Activated effector memory CD4-positive, alpha-beta T cell treated with anti-CD3 and anti-CD28 coated beads, Interleukin-2, amount 50 U/mL, for 16 hours (primary cell): ENCODE measurements at regions not wholly inside any gene's neighbourhood (a gene's known extent, or its start where the extent isn't known, plus 50 kb on each side); places are given as distances from the start of the nearest gene placed in this dataset.

Experiments
- DNase-seq: peaks from one replicate; pipeline ENCODE4 v3.0.0-alpha.2; 2020

- no peak for DNase-seq
These were observed 50.3 kb downstream of the NAV1 start for GRCh38 chr1:201589186-201589585.

- peak; percentile 43 for DNase-seq
These were observed 51.5 kb downstream of the NAV1 start for GRCh38 chr1:201590474-201590873.

GRCh38 chr1:201591348-201591747 is 52.4 kb downstream of the NAV1 start:
- peak; percentile 31 for DNase-seq

GRCh38 chr1:201591981-201592380 is 53.1 kb downstream of the NAV1 start:
- no peak for DNase-seq

GRCh38 chr1:201593200-201593921 is 54.4 kb downstream of the NAV1 start:
- peak; percentile 31 for DNase-seq

GRCh38 chr1:201594575-201595245 is 55.8 kb downstream of the NAV1 start:
- DNase-seq, result peak; percentile 54

- peak; percentile 53 for DNase-seq
These were observed 56.5 kb downstream of the NAV1 start for GRCh38 chr1:201595381-201595780.

GRCh38 chr1:201596101-201596868 is 57.4 kb downstream of the NAV1 start:
- peak; percentile 14 for DNase-seq

- DNase-seq, result peak; percentile 51
These were observed 58.8 kb downstream of the NAV1 start for GRCh38 chr1:201597551-201598230.

- DNase-seq, result peak; percentile 27
These were observed 59.5 kb downstream of the NAV1 start for GRCh38 chr1:201598396-201598795.

GRCh38 chr1:201598973-201599372 is 60.0 kb downstream of the NAV1 start:
- DNase-seq, result no peak

- no peak for DNase-seq
These were observed 60.6 kb downstream of the NAV1 start for GRCh38 chr1:201599548-201599947.

- no peak for DNase-seq
These were observed 63.7 kb downstream of the NAV1 start for GRCh38 chr1:201602413-201603265.

- DNase-seq, result no peak
These were observed 64.8 kb downstream of the NAV1 start for GRCh38 chr1:201603613-201604232.

GRCh38 chr1:201605385-201606010 is 66.6 kb downstream of the NAV1 start:
- DNase-seq, result no peak

- DNase-seq, result no peak
These were observed 67.2 kb downstream of the NAV1 start for GRCh38 chr1:201606096-201606495.

GRCh38 chr1:201606623-201607022 is 67.7 kb downstream of the NAV1 start:
- DNase-seq, result no peak

GRCh38 chr1:201608635-201609395 is 69.9 kb downstream of the NAV1 start:
- no peak for DNase-seq

- DNase-seq, result no peak
These were observed 70.9 kb downstream of the NAV1 start for GRCh38 chr1:201609661-201610318.

- DNase-seq, result no peak
These were observed 71.9 kb downstream of the NAV1 start for GRCh38 chr1:201610858-201611257.
